Ovary (tissue), 7 donors: ENCODE measurements at regions not wholly inside any gene's neighbourhood (a gene's known extent, or its start where the extent isn't known, plus 50 kb on each side); places are given as distances from the start of the nearest gene placed in this dataset.

Source experiments
- DNase-seq, 5 donors: peaks; one replicate each; pipeline ENCODE4 v3.0.0-alpha.2; 2019 to 2020
- H3K27ac ChIP-seq, 2 donors: fragments of 200-600 bp; one replicate each; pipeline versions ENCODE4 v1.5.1 to v1.8.0; 2019 to 2022
- H3K27me3 ChIP-seq: fragments of 200-600 bp; one replicate; pipeline ENCODE4 v1.8.0; 2022
- H3K36me3 ChIP-seq: fragments of 200-600 bp; sonication (generic); one replicate; pipeline ENCODE4 v1.5.1; 2019
- H3K4me1 ChIP-seq: one replicate; pipeline ENCODE4 v1.8.1; 2013; ENCODE audit warnings: mild to moderate bottlenecking, moderate library complexity; ENCODE audit not compliant: insufficient read depth
- H3K4me3 ChIP-seq: fragments of 200-600 bp; sonication (generic); one replicate; pipeline ENCODE4 v1.5.1; 2017
- H3K9me3 ChIP-seq, 2 donors: fragments of 200-600 bp in 1 of 2; sonication (generic) in 1 of 2; one replicate each; pipeline versions ENCODE4 v1.5.1 to v1.8.1; 2013 to 2019; ENCODE audit warnings: mild to moderate bottlenecking in 1 of 2, moderate library complexity in 1 of 2
- EP300 ChIP-seq: sonication (generic); formaldehyde crosslinking; IDR thresholded peaks from one replicate; pipeline ENCODE4 v1.6.1; 2017; ENCODE audit warnings: antibody characterized with exemption
- POLR2A ChIP-seq: fragments of 450-650 bp; IDR thresholded peaks from one replicate; pipeline ENCODE4 v1.6.1; 2017; ENCODE audit warnings: antibody characterized with exemption, mild to moderate bottlenecking, moderate library complexity
- WGBS, 3 donors: extraction: QIAGEN DNeasy Blood & Tissue Kit in 1 of 3; methylation state at CpG; one replicate each; pipeline versions ENCODE4 v1.1.5 to v1.1.7; 2013 to 2017; 5-methylcytosine and 5-hydroxymethylcytosine counted together
- intact Hi-C, 4 donors: fragments of 100-400 bp; cut with DNase I; formaldehyde crosslinking; loops; one replicate each; pipeline versions ENCODE4 v1.11.0 to v1.15.1; 2022 to 2023
- TF ChIP-seq, protein P1 (sequence below), 3 donors: fragments of 450-650 bp in 2 of 3; fragments of 200-600 bp in 1 of 3; IDR thresholded peaks; one replicate each; pipeline versions ENCODE4 v1.5.1 to v1.8.0; 2016 to 2022; ENCODE audit warnings: antibody characterized with exemption in 3 of 3, mild to moderate bottlenecking in 1 of 3
- donor health status: DM: no; HTN: no; CAD: no; lungs with moderate emphysema.
- donor health status: DM: no; HTN: no; CAD: no.
- donor health status: Bipolar disorder and iron deficiency.
- donor health status: DM: no; HTN: no; CAD: no.
- donor health status: DM: yes; HTN: yes; CAD: no.

DNA sequence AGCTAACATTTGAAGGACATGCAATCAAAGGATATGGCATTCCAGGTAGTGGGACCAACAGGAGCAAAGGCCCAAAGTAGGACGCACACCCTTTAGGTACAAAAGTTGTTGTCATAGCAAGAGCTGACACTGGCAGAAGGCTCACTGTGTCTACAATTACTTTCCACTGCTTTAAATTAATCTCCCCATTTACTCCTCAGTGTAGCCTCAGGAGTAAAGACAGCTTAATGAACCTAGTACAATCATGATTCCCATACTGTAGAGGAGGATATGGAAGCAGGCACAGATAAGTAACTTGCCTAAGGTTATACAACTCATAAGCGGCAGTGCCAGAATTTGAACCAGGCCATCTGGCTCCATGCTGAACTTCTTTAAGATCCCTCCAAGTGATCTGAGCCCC is 212.9 kb upstream of the SFSWAP start:
- 89 to 98% (median 93%) methylated on average over 2 of the region's 2 CpGs for WGBS, 3 donors
- intact Hi-C loops = no loop called here
- Histone ChIP-seq H3K9me3 (no peaks in the 10 kb centered on the region), H3K27me3 (no peaks in the 10 kb centered on the region), H3K4me1 (no peaks in the 10 kb centered on the region), H3K27ac (no peak overlapping the region), H3K36me3 (no peaks in the 10 kb centered on the region), H3K4me3 (no peak overlapping the region)
- DNase-seq = no peak
- TF ChIP-seq, protein P1, sequence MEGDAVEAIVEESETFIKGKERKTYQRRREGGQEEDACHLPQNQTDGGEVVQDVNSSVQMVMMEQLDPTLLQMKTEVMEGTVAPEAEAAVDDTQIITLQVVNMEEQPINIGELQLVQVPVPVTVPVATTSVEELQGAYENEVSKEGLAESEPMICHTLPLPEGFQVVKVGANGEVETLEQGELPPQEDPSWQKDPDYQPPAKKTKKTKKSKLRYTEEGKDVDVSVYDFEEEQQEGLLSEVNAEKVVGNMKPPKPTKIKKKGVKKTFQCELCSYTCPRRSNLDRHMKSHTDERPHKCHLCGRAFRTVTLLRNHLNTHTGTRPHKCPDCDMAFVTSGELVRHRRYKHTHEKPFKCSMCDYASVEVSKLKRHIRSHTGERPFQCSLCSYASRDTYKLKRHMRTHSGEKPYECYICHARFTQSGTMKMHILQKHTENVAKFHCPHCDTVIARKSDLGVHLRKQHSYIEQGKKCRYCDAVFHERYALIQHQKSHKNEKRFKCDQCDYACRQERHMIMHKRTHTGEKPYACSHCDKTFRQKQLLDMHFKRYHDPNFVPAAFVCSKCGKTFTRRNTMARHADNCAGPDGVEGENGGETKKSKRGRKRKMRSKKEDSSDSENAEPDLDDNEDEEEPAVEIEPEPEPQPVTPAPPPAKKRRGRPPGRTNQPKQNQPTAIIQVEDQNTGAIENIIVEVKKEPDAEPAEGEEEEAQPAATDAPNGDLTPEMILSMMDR (IDR thresholded peaks at IDR 0.05) = no peak
- no peak for TF ChIP-seq EP300
- TF ChIP-seq POLR2A = no peak

DNA sequence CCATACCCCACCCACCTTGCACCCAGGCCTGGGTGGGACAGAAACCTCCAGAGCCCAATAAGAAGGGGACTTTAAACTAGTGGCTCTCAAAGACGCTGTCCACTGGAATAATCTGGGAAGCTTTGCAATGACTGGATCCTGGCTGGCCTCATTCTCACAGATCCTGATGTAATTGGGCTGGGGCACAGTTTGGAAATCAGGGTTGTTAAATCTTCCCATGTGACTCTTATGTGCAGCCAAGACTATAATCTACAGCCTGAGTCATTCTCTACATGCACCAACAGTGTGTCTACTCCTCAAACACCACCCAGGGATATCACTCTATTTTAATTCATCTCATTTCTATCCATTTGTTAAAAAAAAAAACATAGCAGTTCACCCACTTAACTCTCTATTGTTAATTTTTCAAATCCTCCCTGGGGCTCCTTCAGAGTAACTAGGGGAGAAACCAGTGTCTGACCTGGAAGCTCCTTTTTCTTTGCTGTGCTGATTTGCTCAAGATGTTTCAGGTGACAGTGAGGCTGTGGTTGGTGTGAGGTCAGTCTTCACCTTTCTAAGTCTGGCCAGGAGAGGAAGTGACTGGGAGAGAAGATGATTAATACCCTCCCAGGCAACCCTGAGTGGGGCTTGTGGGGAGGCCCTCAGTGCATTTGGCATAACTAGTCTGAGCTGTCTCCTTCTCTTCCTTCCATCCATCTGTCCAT is 211.6 kb upstream of the SFSWAP start:
- Histone ChIP-seq H3K4me3 (no peak overlapping the region), H3K27ac (no peak overlapping the region), H3K4me1 (no peaks in the 10 kb centered on the region), H3K9me3 (no peaks in the 10 kb centered on the region), H3K27me3 (no peaks in the 10 kb centered on the region), H3K36me3 (no peaks in the 10 kb centered on the region)
- intact Hi-C loops = no loop called here
- 61 to 74% (median 66%) methylated on average over 1 of the region's 1 CpG for WGBS, 3 donors
- peak in 1 of 5 donors; percentile 49 for DNase-seq
- TF ChIP-seq EP300 (no peak), POLR2A (no peak)
- TF ChIP-seq, protein P1 (IDR thresholded peaks at IDR 0.05) = no peak

DNA sequence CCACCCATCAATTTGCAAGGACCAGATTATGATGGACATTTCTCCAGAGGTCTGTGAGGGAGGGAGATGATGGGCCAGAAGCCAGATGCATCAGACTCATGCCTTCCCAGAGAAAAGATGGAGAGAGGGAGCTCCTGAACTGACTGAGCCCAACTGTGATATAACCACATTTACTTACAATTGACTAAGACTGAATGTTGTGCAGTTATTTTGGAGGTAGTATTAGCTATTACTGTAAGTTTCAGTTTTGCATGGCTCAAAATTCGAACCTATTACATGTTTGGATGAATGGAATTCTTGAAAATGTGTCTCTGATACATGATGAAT is 211.1 kb upstream of the SFSWAP start:
- TF ChIP-seq POLR2A (no peak), EP300 (no peak)
- TF ChIP-seq, protein P1 (IDR thresholded peaks at IDR 0.05) = no peak
- Histone ChIP-seq H3K9me3 (no peaks in the 10 kb centered on the region), H3K4me1 (no peaks in the 10 kb centered on the region), H3K36me3 (no peaks in the 10 kb centered on the region), H3K27me3 (no peaks in the 10 kb centered on the region), H3K27ac (no peak overlapping the region), H3K4me3 (no peak overlapping the region)
- WGBS, 3 donors = 48 to 63% (median 60%) methylated on average over 1 of the region's 1 CpG
- no peak for DNase-seq
- intact Hi-C loops = no loop called here

DNA sequence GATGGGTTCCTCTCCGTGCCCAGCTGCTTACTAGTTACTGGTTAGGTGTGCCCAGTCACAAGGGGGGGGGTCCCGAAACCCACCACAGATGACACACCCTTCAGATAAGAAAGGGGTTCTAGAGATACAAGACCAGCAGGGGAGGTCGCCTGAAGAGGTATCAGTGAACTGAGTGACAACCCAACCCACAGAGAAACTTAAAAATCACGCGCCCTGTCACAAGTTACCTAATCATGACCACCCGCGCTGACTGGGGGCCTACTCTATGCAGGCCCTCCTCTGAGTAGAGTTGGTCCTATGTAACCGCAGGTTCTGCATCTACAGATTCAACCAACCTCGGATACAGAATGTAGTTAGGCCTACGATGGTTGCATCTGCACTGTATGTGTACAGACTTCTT is 210.3 kb upstream of the SFSWAP start:
- WGBS, 3 donors = 85 to 89% (median 89%) methylated on average over 10 of the region's 10 CpGs
- H3K9me3 ChIP-seq = no peaks in the 10 kb centered on the region
- H3K27ac ChIP-seq = no peak overlapping the region
- TF ChIP-seq, protein P1 (IDR thresholded peaks at IDR 0.05) = no peak
- TF ChIP-seq POLR2A (no peak), EP300 (no peak)
- H3K4me3 ChIP-seq = no peak overlapping the region
- no peaks in the 10 kb centered on the region for H3K36me3 ChIP-seq
- intact Hi-C loops = no loop called here
- no peak for DNase-seq
- H3K4me1 ChIP-seq = no peaks in the 10 kb centered on the region
- no peaks in the 10 kb centered on the region for H3K27me3 ChIP-seq
